Naive thymus-derived CD8-positive, alpha-beta T cell (primary cell): ENCODE measurements at regions not wholly inside any gene's neighbourhood (a gene's known extent, or its start where the extent isn't known, plus 50 kb on each side); places are given as distances from the start of the nearest gene placed in this dataset.
"Not testable (repeated sequence)": the region's sequence is repeated elsewhere in the genome, so short reads cannot be mapped to it uniquely, and the experiment has no call there.

Experiments
- ATAC-seq, 2 donors: fragments of 150-1000 bp; cut with Tn5 transposase in 1 of 2; sonication (Bioruptor Pico), chemical (Tn5 transposase) in 1 of 2; 1 replicate in 1 of 2; 2 replicates in 1 of 2; pipeline ENCODE4 v1.10.0; 2021; ENCODE audit warnings: mild to moderate bottlenecking in 2 of 2, moderate library complexity in 2 of 2
- POLR2A ChIA-PET: fragments of 350-600 bp; sonication (Branson Sonifier 250); formaldehyde crosslinking; loops from one replicate; lab custom pipeline; 2021; ENCODE audit warnings: antibody characterized with exemption; lab: Charles Lee
- DNase-seq, 10 donors: peaks; one replicate each; pipeline versions ENCODE4 v3.0.0 to v3.0.0-alpha.2; 2020 to 2022
- H3K27ac Mint-ChIP-seq, 10 donors: one replicate each; pipeline ENCODE4 v1.8.0; 2020 to 2022; ENCODE audit warnings: mild to moderate bottlenecking in 10 of 10, mixed read lengths in 10 of 10, moderate library complexity in 4 of 10, inconsistent platforms in 1 of 10
- H3K27me3 Mint-ChIP-seq, 5 donors: one replicate each; pipeline ENCODE4 v1.8.0; 2021 to 2022; ENCODE audit warnings: mixed read lengths in 5 of 5
- H3K36me3 Mint-ChIP-seq, 3 donors: one replicate each; pipeline ENCODE4 v1.8.0; 2020 to 2022; ENCODE audit warnings: mixed read lengths in 3 of 3, mild to moderate bottlenecking in 2 of 3, inconsistent platforms in 1 of 3
- H3K4me1 Mint-ChIP-seq, 4 donors: one replicate each; pipeline ENCODE4 v1.8.0; 2021 to 2022; ENCODE audit warnings: mixed read lengths in 4 of 4
- H3K4me3 Mint-ChIP-seq, 10 donors: one replicate each; pipeline ENCODE4 v1.8.0; 2020 to 2022; ENCODE audit warnings: mild to moderate bottlenecking in 10 of 10, mixed read lengths in 10 of 10, moderate library complexity in 6 of 10, inconsistent platforms in 1 of 10
- H3K9me3 Mint-ChIP-seq, 9 donors: one replicate each; pipeline ENCODE4 v1.8.0; 2020 to 2022; ENCODE audit warnings: mixed read lengths in 9 of 9, mild to moderate bottlenecking in 3 of 9, inconsistent platforms in 1 of 9, moderate library complexity in 1 of 9

DNA sequence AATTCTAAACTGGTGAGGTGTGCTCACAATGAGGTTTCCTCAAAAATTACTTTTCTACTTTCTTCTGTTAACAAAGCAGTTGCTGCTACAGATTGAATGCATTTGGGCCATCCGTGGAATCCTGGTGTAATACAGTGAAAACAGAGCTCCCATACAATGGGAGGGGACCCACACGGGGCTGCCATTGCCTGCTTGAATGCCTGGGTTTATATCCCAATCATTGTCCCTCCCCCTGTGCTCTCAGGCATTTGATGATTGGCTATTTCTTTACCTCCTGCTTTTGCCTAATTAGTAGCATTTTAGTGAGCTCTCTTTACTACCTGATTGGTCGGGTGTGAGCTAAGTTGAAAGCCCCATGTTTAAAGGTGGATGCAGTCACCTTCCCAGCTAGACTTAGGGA, 52.9 kb upstream of the CSF1 start:
- DNase-seq, H3K27ac Mint-ChIP-seq, H3K27me3 Mint-ChIP-seq, POLR2A ChIA-PET, ATAC-seq, H3K4me3 Mint-ChIP-seq: not testable (repeated sequence)
- peaks cover 0 to 12% (median under 1%) of the 10 kb centered on the region in 4 donors for H3K4me1 Mint-ChIP-seq
- peaks cover 0 to 10% (median 0%) of the 10 kb centered on the region in 3 donors for H3K36me3 Mint-ChIP-seq
- H3K9me3 Mint-ChIP-seq, result peaks cover 0 to 21% (median 3%) of the 10 kb centered on the region in 9 donors

- H3K4me3 Mint-ChIP-seq, H3K27ac Mint-ChIP-seq, H3K27me3 Mint-ChIP-seq, POLR2A ChIA-PET, ATAC-seq, DNase-seq: not testable (repeated sequence)
- Mint-ChIP-seq H3K4me1 (peaks cover 0 to 12% (median 1%) of the 10 kb centered on the region in 4 donors), H3K36me3 (peaks cover 0 to 10% (median 0%) of the 10 kb centered on the region in 3 donors), H3K9me3 (peaks cover 0 to 21% (median 2%) of the 10 kb centered on the region in 9 donors)
These were observed 54.7 kb upstream of the CSF1 start for GRCh38 chr1:109855986-109856385.

DNA sequence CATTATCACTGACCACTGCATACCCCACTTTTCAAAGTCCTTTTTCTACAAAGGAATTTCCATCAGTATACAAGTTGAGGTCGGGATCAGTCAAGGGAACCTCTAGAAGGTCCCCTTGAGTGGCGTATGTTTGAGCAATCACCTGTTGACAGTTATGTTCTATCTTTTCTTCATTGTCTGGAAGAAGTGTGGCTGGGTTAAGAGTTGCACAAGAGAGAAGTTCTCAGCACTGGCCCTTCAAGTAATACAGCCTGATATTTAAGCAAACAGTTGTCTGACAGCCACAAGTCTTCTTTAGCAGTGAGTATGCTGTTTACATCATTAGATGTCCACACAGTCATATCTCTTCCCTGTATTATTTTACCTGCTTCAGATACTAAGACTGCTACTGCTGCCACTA, 56.7 kb upstream of the CSF1 start:
- not testable (repeated sequence) for H3K27ac Mint-ChIP-seq, H3K4me1 Mint-ChIP-seq

GRCh38 chr1:109852221-109853015, 58.2 kb upstream of the CSF1 start:
- not testable (repeated sequence) for H3K36me3 Mint-ChIP-seq, H3K27me3 Mint-ChIP-seq, H3K4me3 Mint-ChIP-seq, H3K4me1 Mint-ChIP-seq, H3K27ac Mint-ChIP-seq, H3K9me3 Mint-ChIP-seq, DNase-seq, ATAC-seq
- POLR2A ChIA-PET, result interaction anchor here (0.7 kb wide), 1 partner anchor 16 kb away, joined by 3 read pairs; no protein-coding TSS in a partner anchor

More for the DNA sequence above, 56.7 kb upstream of the CSF1 start:
- H3K9me3 Mint-ChIP-seq, H3K4me3 Mint-ChIP-seq, POLR2A ChIA-PET, DNase-seq, ATAC-seq, H3K27me3 Mint-ChIP-seq, H3K36me3 Mint-ChIP-seq: not testable (repeated sequence)

GRCh38 chr1:109850827-109851226, 59.8 kb upstream of the CSF1 start:
- H3K4me3 Mint-ChIP-seq, result no peak overlapping the region
- POLR2A ChIA-PET, result no interaction called here
- DNase-seq (no peak), ATAC-seq (no peak)
- no peaks in the 10 kb centered on the region for H3K36me3 Mint-ChIP-seq
- H3K27ac Mint-ChIP-seq, result no peak overlapping the region
- H3K9me3 Mint-ChIP-seq, result no peaks in the 10 kb centered on the region
- H3K4me1 Mint-ChIP-seq, result peaks cover 0 to 10% (median 8%) of the 10 kb centered on the region in 4 donors
- no peaks in the 10 kb centered on the region for H3K27me3 Mint-ChIP-seq

DNA sequence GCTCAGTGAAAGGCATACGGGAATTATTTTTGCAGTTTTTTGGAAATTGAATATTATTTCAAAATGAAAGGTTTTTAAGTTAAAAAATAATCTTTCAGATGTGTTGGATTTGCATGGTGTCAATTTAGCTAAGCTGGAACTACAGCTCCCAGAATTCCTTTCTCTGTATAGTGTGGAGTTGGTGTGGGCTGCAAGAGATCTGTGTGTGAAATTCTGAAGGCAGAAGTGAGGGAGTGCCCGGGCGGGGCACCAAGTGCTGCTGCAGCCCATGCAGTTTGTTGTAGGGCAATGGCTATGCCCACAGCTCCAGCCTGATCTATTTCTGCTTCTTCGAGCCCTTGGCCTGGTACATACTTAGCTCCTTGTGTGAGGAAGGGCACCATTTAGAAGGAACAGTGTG, 60.5 kb upstream of the CSF1 start:
- no peaks in the 10 kb centered on the region for H3K9me3 Mint-ChIP-seq
- no peaks in the 10 kb centered on the region for H3K36me3 Mint-ChIP-seq
- H3K4me3 Mint-ChIP-seq, result no peak overlapping the region
- DNase-seq (no peak), ATAC-seq (no peak)
- POLR2A ChIA-PET, result no interaction called here
- H3K4me1 Mint-ChIP-seq, result peaks cover 0 to 10% (median 8%) of the 10 kb centered on the region in 4 donors
- H3K27me3 Mint-ChIP-seq, result no peaks in the 10 kb centered on the region
- peak overlapping the region in 1 of 10 donors; percentile 0 for H3K27ac Mint-ChIP-seq

DNA sequence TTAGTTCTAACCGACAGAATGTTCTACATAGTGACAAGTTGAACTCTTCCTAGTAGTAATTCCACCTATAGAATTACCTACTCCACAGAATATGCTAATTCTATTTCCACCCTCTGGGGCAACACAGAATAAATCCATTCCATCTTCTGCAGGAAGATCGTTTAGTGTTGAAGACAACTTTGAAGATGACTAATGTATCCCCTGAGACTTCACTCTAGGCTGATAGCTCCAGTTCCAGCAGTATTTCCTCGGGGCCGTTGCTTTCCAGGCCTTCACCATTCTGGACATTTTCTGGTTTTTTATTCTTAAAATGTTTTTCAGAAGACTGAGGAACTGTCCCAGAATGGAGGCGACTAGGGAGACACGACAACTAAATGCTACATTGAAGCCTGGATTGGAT, 61.0 kb upstream of the CSF1 start:
- POLR2A ChIA-PET, result no interaction called here
- peak overlapping the region in 1 of 10 donors; percentile 0 for H3K27ac Mint-ChIP-seq
- no peaks in the 10 kb centered on the region for H3K27me3 Mint-ChIP-seq
- no peaks in the 10 kb centered on the region for H3K36me3 Mint-ChIP-seq
- H3K9me3 Mint-ChIP-seq, result no peaks in the 10 kb centered on the region
- peaks cover 0 to 11% (median 8%) of the 10 kb centered on the region in 4 donors for H3K4me1 Mint-ChIP-seq
- ATAC-seq, result no peak
- DNase-seq, result no peak
- H3K4me3 Mint-ChIP-seq, result no peak overlapping the region

DNA sequence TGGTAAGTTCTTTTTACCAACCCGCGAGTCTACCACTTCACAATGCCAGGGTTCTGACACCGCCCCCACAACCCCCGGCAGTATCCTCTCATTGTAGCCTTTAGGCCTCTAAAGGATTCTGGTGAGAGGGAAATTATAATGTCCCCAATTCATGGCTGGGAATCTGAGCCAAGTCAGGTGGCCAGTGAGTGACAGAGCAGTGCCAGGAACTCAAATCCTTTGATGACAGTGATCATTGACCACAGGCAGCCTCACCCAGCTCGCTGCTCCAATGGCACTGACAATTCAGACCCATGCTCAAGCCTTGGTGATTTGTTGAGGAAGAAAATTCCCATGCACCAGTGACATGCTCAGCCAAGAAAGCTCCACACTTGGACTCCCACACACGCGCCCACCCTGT, 63.4 kb upstream of the CSF1 start:
- H3K4me1 Mint-ChIP-seq, result peaks cover 0 to 14% (median 9%) of the 10 kb centered on the region in 4 donors
- no peaks in the 10 kb centered on the region for H3K9me3 Mint-ChIP-seq
- DNase-seq (no peak), ATAC-seq (no peak)
- no peak overlapping the region for H3K4me3 Mint-ChIP-seq
- POLR2A ChIA-PET, result interaction anchor here (0.6 kb wide), 1 partner anchor 25 kb away, joined by 4 read pairs; no protein-coding TSS in a partner anchor
- peaks cover 0 to 1% (median 0%) of the 10 kb centered on the region in 5 donors for H3K27me3 Mint-ChIP-seq
- peak overlapping the region in 2 of 10 donors; percentile 30 to 65 for H3K27ac Mint-ChIP-seq
- no peaks in the 10 kb centered on the region for H3K36me3 Mint-ChIP-seq

DNA sequence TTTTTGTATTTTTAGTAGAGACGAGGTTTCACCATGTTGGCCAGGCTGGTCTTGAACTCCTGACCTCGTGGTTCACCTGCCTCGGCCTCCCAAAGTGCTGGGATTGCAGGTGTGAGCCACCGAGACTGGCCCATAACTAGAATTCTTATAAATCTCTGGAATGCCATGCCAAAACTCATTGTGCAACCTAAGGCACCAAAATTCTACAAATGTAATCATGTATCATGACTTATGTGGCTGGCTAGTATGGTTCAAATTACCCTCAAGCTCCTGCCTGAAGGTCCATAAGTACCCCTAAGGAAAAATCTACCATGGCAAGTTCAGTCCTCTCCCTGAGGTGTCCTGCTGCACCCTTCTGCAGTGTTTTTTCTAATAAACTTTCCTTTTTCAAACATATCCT, 63.8 kb upstream of the CSF1 start:
- Mint-ChIP-seq H3K27me3 (peaks cover 0 to 1% (median 0%) of the 10 kb centered on the region in 5 donors), H3K9me3 (no peaks in the 10 kb centered on the region), H3K36me3 (no peaks in the 10 kb centered on the region), H3K27ac (peak overlapping the region in 1 of 10 donors; percentile 30), H3K4me1 (peaks cover 0 to 14% (median 9%) of the 10 kb centered on the region in 4 donors), H3K4me3 (no peak overlapping the region)
- no peak for ATAC-seq
- DNase-seq, result no peak
- POLR2A ChIA-PET, result no interaction called here

DNA sequence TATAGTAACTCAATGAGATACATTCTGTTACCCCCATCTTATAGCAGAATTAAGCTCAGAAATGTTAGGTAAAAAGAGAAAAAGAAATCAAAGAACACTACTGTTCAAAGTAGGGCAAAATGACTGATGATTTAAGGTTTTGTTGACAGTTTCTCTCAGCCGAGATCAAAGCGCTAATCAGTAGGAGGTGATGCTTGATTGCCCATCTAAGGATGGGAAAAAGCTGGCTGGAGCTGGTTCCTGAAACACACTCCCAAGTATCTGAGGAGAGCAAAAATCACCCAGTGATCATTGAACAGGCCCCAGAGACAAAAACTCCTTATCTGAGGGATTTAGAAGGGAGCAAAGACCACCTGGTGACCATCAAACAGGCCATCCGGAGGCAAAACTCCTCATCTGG, 64.5 kb upstream of the CSF1 start:
- Mint-ChIP-seq H3K9me3 (no peaks in the 10 kb centered on the region), H3K36me3 (no peaks in the 10 kb centered on the region), H3K27ac (no peak overlapping the region), H3K27me3 (peaks cover 0 to 1% (median 0%) of the 10 kb centered on the region in 5 donors), H3K4me3 (no peak overlapping the region), H3K4me1 (peaks cover 0 to 14% (median 8%) of the 10 kb centered on the region in 4 donors)
- DNase-seq (no peak), ATAC-seq (no peak)
- POLR2A ChIA-PET, result no interaction called here

- Mint-ChIP-seq H3K27ac (no peak overlapping the region), H3K27me3 (peaks cover 0 to 1% (median 0%) of the 10 kb centered on the region in 5 donors), H3K36me3 (no peaks in the 10 kb centered on the region), H3K9me3 (peaks cover 0 to under 1% (median 0%) of the 10 kb centered on the region in 9 donors), H3K4me3 (no peak overlapping the region), H3K4me1 (peaks cover 0 to 12% (median 8%) of the 10 kb centered on the region in 4 donors)
- DNase-seq (no peak), ATAC-seq (no peak)
- POLR2A ChIA-PET, result no interaction called here
These were observed 65.0 kb upstream of the CSF1 start for GRCh38 chr1:109845658-109846057.

DNA sequence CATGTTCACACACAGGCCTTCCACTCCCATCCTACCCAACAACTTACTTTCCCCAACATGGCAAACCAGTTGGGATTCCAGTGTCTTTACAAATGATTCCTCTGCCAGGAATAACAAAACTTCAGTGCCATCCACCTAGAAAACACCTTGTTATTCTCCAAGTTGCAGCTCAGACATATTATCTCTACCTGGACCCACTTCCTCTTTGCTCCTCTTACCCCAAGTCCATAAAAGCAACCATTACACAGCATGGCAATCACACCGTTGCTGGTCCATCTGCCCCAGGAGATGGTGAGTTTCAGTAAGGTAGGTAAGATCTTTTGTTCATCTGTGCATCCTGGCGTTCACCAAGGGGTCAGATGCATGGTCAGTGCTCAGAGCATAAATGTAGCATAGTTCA, 66.0 kb upstream of the CSF1 start:
- Mint-ChIP-seq H3K4me3 (no peak overlapping the region), H3K27me3 (peaks cover 0 to 2% (median 0%) of the 10 kb centered on the region in 5 donors), H3K4me1 (peaks cover 0 to 12% (median 8%) of the 10 kb centered on the region in 4 donors), H3K36me3 (no peaks in the 10 kb centered on the region), H3K27ac (no peak overlapping the region), H3K9me3 (peaks cover 0 to 3% (median 0%) of the 10 kb centered on the region in 9 donors)
- DNase-seq, result no peak
- ATAC-seq, result no peak
- POLR2A ChIA-PET, result no interaction called here

DNA sequence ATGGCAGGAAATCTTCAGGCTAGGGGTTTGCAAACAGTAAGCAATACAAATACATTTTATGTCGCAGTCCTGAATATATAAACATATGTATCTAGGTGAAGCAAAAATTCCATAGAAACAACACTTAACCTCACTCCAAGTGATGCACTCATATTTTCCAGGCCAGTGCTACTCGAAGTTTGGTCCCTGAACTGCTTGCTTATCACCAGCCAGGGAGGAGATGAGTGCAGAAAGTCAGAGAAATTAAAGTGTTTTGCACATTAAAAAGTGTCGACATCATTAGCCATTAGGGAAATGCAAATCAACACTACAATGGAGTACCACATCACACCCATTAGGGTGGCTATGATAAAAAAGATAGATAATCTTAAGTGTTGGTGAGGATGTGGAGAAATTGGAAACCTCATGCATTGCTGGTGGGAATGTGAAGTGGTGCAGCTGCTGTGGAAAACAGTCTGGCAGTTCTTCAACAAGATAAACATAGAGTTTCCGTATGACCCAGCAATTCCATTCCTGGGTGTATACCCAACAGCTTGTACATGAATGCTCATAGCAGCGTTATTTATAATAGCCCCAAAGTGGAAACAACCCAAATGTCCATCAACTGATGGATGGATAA, 70.5 kb upstream of the CSF1 start:
- Mint-ChIP-seq H3K27me3 (peaks cover 0 to 2% (median 0%) of the 10 kb centered on the region in 5 donors), H3K36me3 (peaks cover 0 to 5% (median 5%) of the 10 kb centered on the region in 3 donors), H3K4me3 (no peak overlapping the region), H3K9me3 (peaks cover 0 to 26% (median 5%) of the 10 kb centered on the region in 9 donors), H3K4me1 (peaks cover 0 to 4% (median under 1%) of the 10 kb centered on the region in 4 donors), H3K27ac (no peak overlapping the region)
- POLR2A ChIA-PET, result no interaction called here
- DNase-seq (no peak), ATAC-seq (no peak)
